ENCODE measurements at regions not wholly inside any gene's neighbourhood (a gene's known extent, or its start where the extent isn't known, plus 50 kb on each side); places are given as distances from the start of the nearest gene placed in this dataset.

GRCh38 chr1:14273811-14274210 lies 324.7 kb upstream of the KAZN start:
- TF ChIP-seq POLR2A (IDR thresholded peaks at IDR 0.05; ENCODE audit: low read depth) (no peak), CTCF (IDR thresholded peaks at IDR 0.05) (no peak), POLR2AphosphoS5 (IDR thresholded peaks at IDR 0.05) (no peak), EP300 (IDR thresholded peaks at IDR 0.05) (no peak)
